SK-N-MC (cell line): ENCODE measurements at regions not wholly inside any gene's neighbourhood (a gene's known extent, or its start where the extent isn't known, plus 50 kb on each side); places are given as distances from the start of the nearest gene placed in this dataset.

Experiments
- EZH2 ChIP-seq: fragments of 200-600 bp; sonication (generic); IDR thresholded peaks from one replicate; pipeline ENCODE4 v1.6.1; 2017; ENCODE audit warnings: antibody characterized with exemption
- FOXP2 ChIP-seq: optimal IDR thresholded peaks from 2 replicates; pipeline ENCODE3; 2011; ENCODE audit warnings: mild to moderate bottlenecking, moderate library complexity; ENCODE audit not compliant: insufficient read depth; ENCODE audit errors: extremely low read length, control extremely low read depth
- POLR2AphosphoS5 ChIP-seq: IDR thresholded peaks from 2 replicates; pipeline ENCODE4 v1.6.1; 2012; ENCODE audit warnings: mild to moderate bottlenecking, low read depth, low read length, borderline replicate concordance

DNA sequence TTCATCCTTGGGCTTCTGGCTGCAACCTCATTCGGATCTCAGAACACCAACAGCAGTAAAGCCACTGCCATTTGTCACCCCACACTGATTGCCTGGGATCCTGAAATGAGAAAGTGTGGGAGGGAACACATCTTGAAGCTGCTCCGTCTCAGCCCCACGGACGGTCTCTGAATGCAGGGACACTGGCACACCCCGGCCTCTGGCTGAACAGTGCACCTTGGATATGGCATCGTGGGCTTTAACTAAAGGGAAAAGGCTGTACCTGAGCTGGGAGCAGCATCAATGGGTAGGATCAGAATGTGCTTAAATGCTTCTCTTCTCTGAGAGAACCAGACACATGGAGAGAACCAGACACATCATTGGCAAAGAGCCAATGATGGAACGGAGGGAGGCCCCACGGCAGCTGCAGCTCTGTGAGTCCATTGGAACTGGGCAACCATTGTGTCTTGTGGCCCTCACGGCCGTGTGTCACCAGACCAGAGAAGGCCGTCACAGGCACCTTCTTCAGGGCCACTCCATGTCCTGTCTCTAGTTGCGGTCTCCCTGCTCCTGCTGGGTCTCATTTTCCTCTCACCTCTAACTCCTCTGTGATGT, 193.4 kb upstream of the MYT1L start:
- TF ChIP-seq EZH2 (no peak), POLR2AphosphoS5 (no peak), FOXP2 (no peak)
